ENCODE measurements at regions not wholly inside any gene's neighbourhood (a gene's known extent, or its start where the extent isn't known, plus 50 kb on each side); places are given as distances from the start of the nearest gene placed in this dataset.
A peak's percentile ranks its signal among the peaks of the same experiment; 100 is the strongest.

GRCh38 chr6:11397622-11398450, 139.7 kb upstream of the TMEM170B start (continued):
- TF ChIP-seq DNMT1 (CRISPR knock-in tag; IDR thresholded peaks at IDR 0.05) (0 out of 2 replicates have a peak, but pooled peaks have one; percentile 51), LCORL (IDR thresholded peaks at IDR 0.05) (no peak), LCORL (CRISPR knock-in tag; IDR thresholded peaks at IDR 0.05) (0 out of 2 replicates have a peak, but pooled peaks have one; percentile 12), ZSCAN30 (CRISPR knock-in tag; IDR thresholded peaks at IDR 0.05) (0 out of 2 replicates have a peak, but pooled peaks have one; percentile 11), ZNF646 (CRISPR knock-in tag; IDR thresholded peaks at IDR 0.05) (no peak), PATZ1 (CRISPR knock-in tag; IDR thresholded peaks at IDR 0.05) (no peak), NFATC3 (CRISPR knock-in tag; IDR thresholded peaks at IDR 0.05) (0 out of 2 replicates have a peak, but pooled peaks have one; percentile 46), CREB1 (IDR thresholded peaks at IDR 0.05) (no peak), CREB1 (CRISPR knock-in tag; IDR thresholded peaks at IDR 0.05) (no peak), CCAR2 (optimal IDR thresholded peaks at IDR 0.05; ENCODE audit: low read depth, low read length) (peak; percentile 27), CHD4 (IDR thresholded peaks at IDR 0.05; ENCODE audit: borderline replicate concordance, low read length) (no peak), HNF1B (CRISPR knock-in tag; IDR thresholded peaks at IDR 0.05) (0 out of 2 replicates have a peak, but pooled peaks have one; percentile 45)

Measured in HepG2 (cell line).